MM.1S (cell line): ENCODE measurements at regions not wholly inside any gene's neighbourhood (a gene's known extent, or its start where the extent isn't known, plus 50 kb on each side); places are given as distances from the start of the nearest gene placed in this dataset.

Source experiments
- DNase-seq: peaks from one replicate; pipeline ENCODE4 v3.0.0-alpha.2; 2015
- H2AFZ ChIP-seq: fragments of 300-600 bp; sonication (generic); 2 replicates; pipeline ENCODE4 v1.6.0; 2016; ENCODE audit warnings: antibody characterized with exemption, low read length
- H3F3A ChIP-seq: fragments of 300-600 bp; sonication (generic); 2 replicates; pipeline ENCODE4 v1.6.1; 2016; ENCODE audit warnings: mild to moderate bottlenecking, antibody characterized with exemption, low read length, moderate library complexity, mixed read lengths; ENCODE audit not compliant: insufficient read depth
- H3K27ac ChIP-seq: fragments of 300-600 bp; sonication (generic); 2 replicates; pipeline ENCODE4 v1.5.1; 2016; ENCODE audit warnings: mild to moderate bottlenecking, low read length
- H3K27me3 ChIP-seq: fragments of 300-600 bp; sonication (generic); replicated peaks from 2 replicates; pipeline ENCODE4 v1.6.0; 2016; ENCODE audit warnings: low read length; ENCODE audit not compliant: insufficient read depth
- H3K36me3 ChIP-seq: fragments of 300-600 bp; sonication (generic); replicated peaks from 2 replicates; pipeline ENCODE4 v1.6.1; 2016; ENCODE audit warnings: mild to moderate bottlenecking, low read length, mixed read lengths; ENCODE audit not compliant: insufficient read depth
- H3K4me1 ChIP-seq: fragments of 300-600 bp; sonication (generic); 2 replicates; pipeline ENCODE4 v1.6.1; 2016; ENCODE audit warnings: low read length, mixed read lengths
- H3K4me2 ChIP-seq: fragments of 300-600 bp; sonication (generic); 2 replicates; pipeline ENCODE4 v1.6.0; 2016; ENCODE audit warnings: low read depth, low read length
- H3K4me3 ChIP-seq: fragments of 300-600 bp; sonication (generic); 2 replicates; pipeline ENCODE4 v1.5.1; 2016; ENCODE audit warnings: low read length, mixed read lengths
- H3K79me2 ChIP-seq: fragments of 300-600 bp; sonication (generic); 2 replicates; pipeline ENCODE4 v1.6.1; 2016; ENCODE audit warnings: mixed run types, low read length, mixed read lengths
- H3K9ac ChIP-seq: fragments of 300-600 bp; sonication (generic); 2 replicates; pipeline ENCODE4 v1.6.1; 2016; ENCODE audit warnings: low read length, mixed read lengths
- H3K9me2 ChIP-seq: fragments of 300-600 bp; sonication (generic); replicated peaks from 2 replicates; pipeline ENCODE4 v1.6.1; 2016; ENCODE audit warnings: mild to moderate bottlenecking, low read length, mixed read lengths; ENCODE audit not compliant: insufficient read depth
- H3K9me3 ChIP-seq: fragments of 300-600 bp; sonication (generic); replicated peaks from 2 replicates; pipeline ENCODE4 v1.6.1; 2016; ENCODE audit warnings: mild to moderate bottlenecking, low read length, mixed read lengths; ENCODE audit not compliant: insufficient read depth
- H4K20me1 ChIP-seq: fragments of 300-600 bp; sonication (generic); 2 replicates; pipeline ENCODE4 v1.6.1; 2016; ENCODE audit warnings: mild to moderate bottlenecking, low read length, moderate library complexity, mixed read lengths; ENCODE audit not compliant: insufficient read depth
- CTCF ChIP-seq: fragments of 300-600 bp; sonication (generic); IDR thresholded peaks from 2 replicates; pipeline ENCODE4 v1.5.1; 2016; ENCODE audit warnings: antibody characterized with exemption, low read length, mixed read lengths
- EZH2 ChIP-seq: fragments of 300-600 bp; sonication (generic); optimal IDR thresholded peaks from 2 replicates; pipeline ENCODE3; 2017; ENCODE audit warnings: low read depth, mild to moderate bottlenecking, antibody characterized with exemption, low read length, mixed read lengths
- EZH2phosphoT487 ChIP-seq: fragments of 300-600 bp; sonication (generic); IDR thresholded peaks from 2 replicates; pipeline ENCODE4 v1.6.1; 2018; ENCODE audit warnings: antibody characterized with exemption, low read length

DNA sequence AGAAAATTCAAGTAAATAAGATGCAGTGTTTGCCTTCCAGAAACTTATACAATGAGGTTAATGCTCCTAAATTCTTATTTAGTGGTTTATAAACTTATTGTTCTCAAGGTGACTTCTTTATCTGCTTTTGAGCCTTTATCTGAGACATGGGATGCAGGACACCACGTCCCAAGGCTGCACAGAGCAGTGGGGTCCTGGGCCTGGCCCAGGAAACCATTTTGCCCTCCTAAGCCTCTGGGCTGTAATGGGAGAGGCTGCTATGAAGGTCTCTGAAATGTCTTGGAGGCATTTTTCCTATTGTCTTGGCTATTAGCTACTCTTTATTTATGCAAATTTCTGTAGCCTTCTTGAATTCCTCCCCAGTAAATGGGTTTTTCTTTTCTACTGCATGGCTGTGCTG lies 652.6 kb upstream of the SETBP1 start:
- Histone ChIP-seq H3K9me2 (no peaks in the 10 kb centered on the region), H3K27ac (no peak overlapping the region), H3K79me2 (no peaks in the 10 kb centered on the region), H3F3A (no peaks in the 10 kb centered on the region), H3K4me3 (no peak overlapping the region), H3K27me3 (no peaks in the 10 kb centered on the region), H3K36me3 (no peaks in the 10 kb centered on the region), H2AFZ (no peak overlapping the region), H3K9me3 (no peaks in the 10 kb centered on the region), H3K9ac (no peak overlapping the region), H3K4me2 (no peak overlapping the region), H4K20me1 (no peaks in the 10 kb centered on the region), H3K4me1 (no peaks in the 10 kb centered on the region)
- DNase-seq: no peak
- no peak for TF ChIP-seq EZH2
- TF ChIP-seq CTCF: no peak
- no peak for TF ChIP-seq EZH2phosphoT487

- Histone ChIP-seq H3K27me3 (no peaks in the 10 kb centered on the region), H2AFZ (no peak overlapping the region), H3K27ac (no peak overlapping the region), H3K9me2 (no peaks in the 10 kb centered on the region), H3K4me1 (no peaks in the 10 kb centered on the region), H3K4me3 (no peak overlapping the region), H3K79me2 (no peaks in the 10 kb centered on the region), H3K36me3 (no peaks in the 10 kb centered on the region), H3K9me3 (no peaks in the 10 kb centered on the region), H3K4me2 (no peak overlapping the region), H3K9ac (no peak overlapping the region), H4K20me1 (no peaks in the 10 kb centered on the region), H3F3A (no peaks in the 10 kb centered on the region)
- TF ChIP-seq EZH2 (no peak), EZH2phosphoT487 (no peak)
- DNase-seq: no peak
These were observed 649.6 kb upstream of the SETBP1 start for GRCh38 chr18:44031063-44031462.

DNA sequence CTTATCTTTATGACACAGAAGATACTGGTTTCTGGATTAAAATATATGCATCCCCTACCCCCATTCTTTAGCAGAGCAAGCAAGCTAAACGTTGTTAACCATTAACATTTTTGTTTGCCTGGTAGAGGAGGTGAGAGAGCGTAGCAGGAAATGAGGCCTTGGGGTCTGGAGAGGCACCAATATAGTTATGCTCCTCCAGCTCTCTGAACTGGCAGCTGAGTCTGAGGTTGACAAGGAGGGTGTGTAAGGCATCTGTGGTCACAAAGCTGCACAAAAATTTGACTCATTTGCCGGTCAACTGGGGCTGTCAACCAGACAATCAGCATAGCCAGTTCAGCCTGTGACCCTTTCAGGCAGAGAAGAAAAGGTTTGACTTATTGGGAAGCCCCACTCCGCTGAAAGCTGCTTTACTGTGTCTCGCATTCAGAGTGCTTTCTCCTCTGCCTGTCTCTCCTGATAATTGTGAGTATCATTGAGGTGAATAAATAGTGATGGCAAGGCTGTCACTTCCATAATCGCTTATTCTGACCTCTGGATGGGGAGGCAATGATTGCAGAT lies 647.5 kb upstream of the SETBP1 start:
- Histone ChIP-seq H3K27ac (no peak overlapping the region), H3K27me3 (no peaks in the 10 kb centered on the region), H3K9me2 (no peaks in the 10 kb centered on the region), H3K79me2 (no peaks in the 10 kb centered on the region), H3K4me3 (no peak overlapping the region), H2AFZ (no peak overlapping the region), H3K36me3 (no peaks in the 10 kb centered on the region), H3F3A (no peaks in the 10 kb centered on the region), H3K9ac (no peak overlapping the region), H4K20me1 (no peaks in the 10 kb centered on the region), H3K4me1 (no peaks in the 10 kb centered on the region), H3K9me3 (no peaks in the 10 kb centered on the region), H3K4me2 (no peak overlapping the region)
- no peak for TF ChIP-seq EZH2phosphoT487
- no peak for DNase-seq

DNA sequence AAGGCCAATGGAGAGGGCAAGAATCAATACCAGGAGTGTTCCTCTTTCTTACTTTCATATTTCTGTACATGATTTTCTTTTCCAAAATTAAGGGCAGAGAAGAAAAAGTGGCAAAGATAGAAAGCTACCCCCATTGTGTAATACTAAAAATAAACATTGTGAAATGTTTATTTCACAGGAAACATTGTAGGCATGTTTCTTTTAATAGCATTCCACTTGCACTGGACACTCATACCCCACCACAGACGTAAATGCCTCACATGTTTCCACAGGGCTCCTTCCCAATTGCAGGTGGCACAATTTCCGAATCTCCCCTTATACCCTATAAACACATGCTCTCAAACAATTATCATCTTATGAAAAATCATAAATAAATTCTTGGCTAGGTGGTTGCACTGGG lies 645.1 kb upstream of the SETBP1 start:
- DNase-seq: no peak
- H3K9ac ChIP-seq: no peak overlapping the region

More for the DNA sequence above, 645.1 kb upstream of the SETBP1 start:
- Histone ChIP-seq H3K9me3 (no peaks in the 10 kb centered on the region), H2AFZ (no peak overlapping the region), H3K4me1 (no peaks in the 10 kb centered on the region), H4K20me1 (no peaks in the 10 kb centered on the region), H3K79me2 (no peaks in the 10 kb centered on the region), H3K4me2 (no peak overlapping the region), H3K4me3 (no peak overlapping the region), H3K36me3 (no peaks in the 10 kb centered on the region), H3K9me2 (no peaks in the 10 kb centered on the region), H3K27ac (no peak overlapping the region), H3K27me3 (no peaks in the 10 kb centered on the region), H3F3A (no peaks in the 10 kb centered on the region)
- TF ChIP-seq CTCF (no peak), EZH2phosphoT487 (no peak), EZH2 (no peak)
